SK-N-SH (cell line): ENCODE measurements at regions not wholly inside any gene's neighbourhood (a gene's known extent, or its start where the extent isn't known, plus 50 kb on each side); places are given as distances from the start of the nearest gene placed in this dataset.

Source experiments
- CTCF ChIA-PET: fragments of 300-600, 350-600 bp; formaldehyde crosslinking; extraction: SDS; loops from one replicate; lab custom pipeline; 2021; lab: Yijun Ruan, JAX
- POLR2A ChIA-PET: fragments of 350-600 bp; sonication (Branson Sonifier 250); formaldehyde crosslinking; extraction: SDS; loops from one replicate; lab custom pipeline; 2020; ENCODE audit warnings: antibody characterized with exemption, inconsistent platforms; lab: Yijun Ruan, JAX
- DNase-seq: peaks from one replicate; pipeline ENCODE4 v3.0.0; 2012
- H2AFZ ChIP-seq: fragments of 200-600 bp; sonication (generic); 2 replicates; pipeline ENCODE4 v1.8.1; 2016; ENCODE audit warnings: antibody characterized with exemption, mild to moderate bottlenecking, low read depth
- H3F3A ChIP-seq: fragments of 200-600 bp; sonication (generic); replicated peaks from 2 replicates; pipeline ENCODE3; 2016; ENCODE audit warnings: antibody characterized with exemption, mild to moderate bottlenecking; ENCODE audit not compliant: insufficient read depth
- H3K27ac ChIP-seq, 2 experiments: fragments of 200-500 bp in 1 of 2; fragments of 200-600 bp in 1 of 2; sonication (Bioruptor generic) in 1 of 2; sonication (generic), shearing (Covaris generic) in 1 of 2; 2 replicates each; pipeline versions ENCODE4 v1.5.1 to v1.6.1; 2014 to 2016; ENCODE audit warnings: low read depth in 2 of 2, inconsistent platforms in 1 of 2, low read length in 1 of 2, mild to moderate bottlenecking in 1 of 2, mixed read lengths in 1 of 2
- H3K27me3 ChIP-seq: fragments of 200-600 bp; sonication (generic), shearing (Covaris generic); 2 replicates; pipeline ENCODE4 v1.6.1; 2016; ENCODE audit warnings: mixed run types; ENCODE audit not compliant: insufficient read depth
- H3K36me3 ChIP-seq, 2 experiments: fragments of 200-500 bp in 1 of 2; fragments of 200-600 bp in 1 of 2; sonication (Bioruptor generic) in 1 of 2; sonication (generic) in 1 of 2; replicated peaks in 1 of 2; 2 replicates each; pipeline versions ENCODE3 to v1.5.1; 2014 to 2016; ENCODE audit warnings: low read length in 1 of 2, mild to moderate bottlenecking in 1 of 2; ENCODE audit not compliant: insufficient read depth in 2 of 2, control insufficient read depth in 1 of 2
- H3K4me1 ChIP-seq, 2 experiments: fragments of 200-500 bp in 1 of 2; fragments of 200-600 bp in 1 of 2; sonication (Bioruptor generic) in 1 of 2; sonication (generic), shearing (Covaris generic) in 1 of 2; 2 replicates each; pipeline versions ENCODE4 v1.5.1 to v1.6.1; 2014 to 2016; ENCODE audit warnings: low read depth in 1 of 2, low read length in 1 of 2, mixed run types in 1 of 2; ENCODE audit not compliant: insufficient read depth in 2 of 2, control insufficient read depth in 1 of 2
- H3K4me2 ChIP-seq: fragments of 200-600 bp; sonication (generic), shearing (Covaris generic); 2 replicates; pipeline ENCODE4 v1.6.1; 2017; ENCODE audit warnings: mixed run types
- H3K4me3 ChIP-seq, 2 experiments: fragments of 200-500 bp in 1 of 2; fragments of 200-600 bp in 1 of 2; sonication (Bioruptor generic) in 1 of 2; sonication (generic), shearing (Covaris generic) in 1 of 2; 2 replicates each; pipeline versions ENCODE4 v1.5.1 to v1.8.1; 2014 to 2016; ENCODE audit warnings: low read depth in 2 of 2, inconsistent platforms in 1 of 2, low read length in 1 of 2, mild to moderate bottlenecking in 1 of 2, mixed read lengths in 1 of 2, moderate library complexity in 1 of 2
- H3K79me2 ChIP-seq: fragments of 200-600 bp; sonication (generic); 2 replicates; pipeline ENCODE4 v1.8.1; 2017; ENCODE audit warnings: mild to moderate bottlenecking; ENCODE audit not compliant: insufficient read depth
- H3K9ac ChIP-seq: fragments of 200-600 bp; sonication (generic); 2 replicates; pipeline ENCODE4 v1.6.1; 2017; ENCODE audit warnings: mixed run types
- H3K9me2 ChIP-seq: fragments of 200-600 bp; sonication (generic); 2 replicates; pipeline ENCODE4 v1.6.1; 2017; ENCODE audit warnings: mixed run types
- H3K9me3 ChIP-seq: fragments of 200-600 bp; sonication (generic); 2 replicates; pipeline ENCODE4 v1.6.1; 2017; ENCODE audit warnings: mixed run types, mild to moderate bottlenecking, moderate library complexity
- H4K20me1 ChIP-seq: fragments of 200-600 bp; sonication (generic); 2 replicates; pipeline ENCODE4 v1.6.1; 2017; ENCODE audit warnings: mild to moderate bottlenecking, mixed run types; ENCODE audit not compliant: insufficient read depth
- ELF1 ChIP-seq: IDR thresholded peaks from 2 replicates; pipeline ENCODE4 v1.4.0; 2012
- EZH2phosphoT487 ChIP-seq: fragments of 200-600 bp; sonication (generic); IDR thresholded peaks from 2 replicates; pipeline ENCODE4 v1.6.1; 2017; ENCODE audit warnings: low read depth, mixed run types, mild to moderate bottlenecking, antibody characterized with exemption, moderate library complexity, borderline replicate concordance
- FOXJ3 ChIP-seq: sonication (generic); formaldehyde crosslinking; IDR thresholded peaks from 2 replicates; pipeline ENCODE4 v1.5.1; 2020; ENCODE audit warnings: mild to moderate bottlenecking, missing genetic modification reagents
- MEF2A ChIP-seq: IDR thresholded peaks from 2 replicates; pipeline ENCODE4 v1.4.0; 2012; ENCODE audit warnings: low read depth, borderline replicate concordance
- MXI1 ChIP-seq: IDR thresholded peaks from 2 replicates; pipeline ENCODE4 v1.6.1; 2012; ENCODE audit warnings: mild to moderate bottlenecking, low read depth, low read length, improper control_type of control experiment
- RAD21 ChIP-seq: IDR thresholded peaks from 2 replicates; pipeline ENCODE4 v1.6.1; 2012; ENCODE audit warnings: mild to moderate bottlenecking, low read length
- RXRA ChIP-seq: IDR thresholded peaks from 2 replicates; pipeline ENCODE4 v1.4.0; 2012; ENCODE audit warnings: low read depth, mild to moderate bottlenecking, borderline replicate concordance
- SIN3A ChIP-seq: IDR thresholded peaks from 2 replicates; pipeline ENCODE4 v1.6.1; 2012; ENCODE audit warnings: low read depth, mild to moderate bottlenecking, low read length, moderate library complexity, borderline replicate concordance
- SMC3 ChIP-seq: IDR thresholded peaks from 2 replicates; pipeline ENCODE4 v1.6.1; 2012; ENCODE audit warnings: low read depth, low read length, improper control_type of control experiment
- YY1 ChIP-seq: IDR thresholded peaks from 2 replicates; pipeline ENCODE4 v1.4.0; 2012; ENCODE audit warnings: low read depth, mild to moderate bottlenecking
- WGBS: methylation state at CpG from one replicate; pipeline ENCODE4 v1.1.6; 2017; ENCODE audit warnings: low lambda C conversion rate; 5-methylcytosine and 5-hydroxymethylcytosine counted together
- TF ChIP-seq, protein P1 (sequence below): fragments of 200-600 bp; sonication (generic); IDR thresholded peaks from 2 replicates; pipeline ENCODE4 v1.6.1; 2017; ENCODE audit warnings: antibody characterized with exemption, mild to moderate bottlenecking, moderate library complexity
- TF ChIP-seq, protein P2 (sequence below): IDR thresholded peaks from 2 replicates; pipeline ENCODE4 v1.4.0; 2012; ENCODE audit warnings: low read depth, borderline replicate concordance
- TF ChIP-seq, protein P3 (sequence below): IDR thresholded peaks from 2 replicates; pipeline ENCODE4 v1.4.0; 2012; ENCODE audit warnings: low read depth, borderline replicate concordance
- TF ChIP-seq, protein P4 (sequence below): IDR thresholded peaks from 2 replicates; pipeline ENCODE4 v1.6.1; 2012; ENCODE audit warnings: mild to moderate bottlenecking, low read depth, low read length, moderate library complexity
- TF ChIP-seq, protein P5 (sequence below): IDR thresholded peaks from 2 replicates; pipeline ENCODE4; 2012

DNA sequence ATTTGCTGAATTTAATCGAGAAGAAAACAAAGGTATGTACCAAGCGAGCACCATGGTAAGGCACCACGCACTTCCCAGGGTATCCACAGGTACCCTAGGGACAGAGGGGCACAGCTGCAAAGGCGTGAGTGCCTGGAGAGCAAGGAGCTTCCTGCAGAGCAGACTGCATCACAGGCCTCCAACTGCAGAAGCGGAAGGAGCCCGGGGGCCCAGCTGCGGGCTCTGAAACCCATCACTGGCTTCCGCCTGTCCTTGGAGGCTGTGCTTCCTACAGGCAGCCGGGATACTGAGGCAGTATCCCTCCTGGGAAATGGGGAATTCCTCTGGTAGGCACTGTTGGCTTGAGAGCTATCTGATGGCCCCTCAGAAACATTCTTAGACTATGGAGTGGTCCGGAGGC is 217.4 kb upstream of the GMDS start:
- H3K36me3 ChIP-seq = no peaks in the 10 kb centered on the region
- H3K79me2 ChIP-seq = no peaks in the 10 kb centered on the region
- POLR2A ChIA-PET = no interaction called here
- CTCF ChIA-PET = no interaction called here
- H3K9me3 ChIP-seq = no peaks in the 10 kb centered on the region
- no peak overlapping the region for H3K4me2 ChIP-seq
- no peak overlapping the region for H3K9ac ChIP-seq
- H3K4me1 ChIP-seq = no peaks in the 10 kb centered on the region; a peak in 1 of 4 replicates
- peaks cover 12% of the 10 kb centered on the region; the same call in 1 of the 2 replicates for H3K27me3 ChIP-seq
- TF ChIP-seq ELF1 = no peak
- TF ChIP-seq, protein P1, sequence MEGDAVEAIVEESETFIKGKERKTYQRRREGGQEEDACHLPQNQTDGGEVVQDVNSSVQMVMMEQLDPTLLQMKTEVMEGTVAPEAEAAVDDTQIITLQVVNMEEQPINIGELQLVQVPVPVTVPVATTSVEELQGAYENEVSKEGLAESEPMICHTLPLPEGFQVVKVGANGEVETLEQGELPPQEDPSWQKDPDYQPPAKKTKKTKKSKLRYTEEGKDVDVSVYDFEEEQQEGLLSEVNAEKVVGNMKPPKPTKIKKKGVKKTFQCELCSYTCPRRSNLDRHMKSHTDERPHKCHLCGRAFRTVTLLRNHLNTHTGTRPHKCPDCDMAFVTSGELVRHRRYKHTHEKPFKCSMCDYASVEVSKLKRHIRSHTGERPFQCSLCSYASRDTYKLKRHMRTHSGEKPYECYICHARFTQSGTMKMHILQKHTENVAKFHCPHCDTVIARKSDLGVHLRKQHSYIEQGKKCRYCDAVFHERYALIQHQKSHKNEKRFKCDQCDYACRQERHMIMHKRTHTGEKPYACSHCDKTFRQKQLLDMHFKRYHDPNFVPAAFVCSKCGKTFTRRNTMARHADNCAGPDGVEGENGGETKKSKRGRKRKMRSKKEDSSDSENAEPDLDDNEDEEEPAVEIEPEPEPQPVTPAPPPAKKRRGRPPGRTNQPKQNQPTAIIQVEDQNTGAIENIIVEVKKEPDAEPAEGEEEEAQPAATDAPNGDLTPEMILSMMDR = no peak
- TF ChIP-seq YY1 = no peak
- no peak for TF ChIP-seq FOXJ3
- TF ChIP-seq, all 33 proteins: peak for 0
- H3F3A ChIP-seq = no peaks in the 10 kb centered on the region
- no peaks in the 10 kb centered on the region for H3K9me2 ChIP-seq
- no peak overlapping the region for H3K27ac ChIP-seq
- H4K20me1 ChIP-seq = no peaks in the 10 kb centered on the region
- H2AFZ ChIP-seq = no peak overlapping the region
- DNase-seq = no peak
- H3K4me3 ChIP-seq = no peak overlapping the region
- 25% methylated on average over 4 of the region's 10 CpGs for WGBS

DNA sequence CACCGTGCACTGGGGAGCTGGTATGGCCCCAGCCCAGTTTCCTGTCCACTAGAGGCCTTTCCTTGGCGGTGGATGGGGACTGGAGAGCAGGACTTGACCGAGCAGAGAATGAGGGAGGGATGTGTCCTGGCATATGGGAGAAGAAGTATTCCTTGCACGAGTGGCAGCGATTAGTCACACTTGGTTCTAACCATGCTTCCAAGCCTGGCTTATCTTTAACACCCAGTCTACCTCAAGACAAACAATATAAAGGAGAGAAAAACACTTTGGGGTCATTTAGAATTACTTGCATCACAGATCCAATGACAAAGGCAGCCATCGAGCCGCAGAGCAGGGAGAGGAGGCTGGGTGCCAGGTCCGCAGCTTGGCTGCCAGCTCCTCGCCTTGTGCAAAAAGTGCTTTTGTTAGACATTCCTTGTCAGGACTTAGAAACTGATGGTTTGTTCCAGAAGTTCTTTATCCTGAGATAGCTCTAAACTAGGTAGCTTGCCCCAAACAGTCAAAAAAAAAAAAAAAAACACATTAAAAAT is 214.9 kb upstream of the GMDS start:
- no peaks in the 10 kb centered on the region for H3K9me2 ChIP-seq
- no peaks in the 10 kb centered on the region for H3K79me2 ChIP-seq
- H3K27ac ChIP-seq = no peak overlapping the region
- WGBS = 50% methylated on average over 9 of the region's 9 CpGs
- peaks cover 0 to 2% of the 10 kb centered on the region in 2 experiments; a peak in 1 of 4 replicates for H3K4me1 ChIP-seq
- POLR2A ChIA-PET = no interaction called here
- DNase-seq = no peak
- no peak overlapping the region for H3K9ac ChIP-seq
- TF ChIP-seq, protein P2, sequence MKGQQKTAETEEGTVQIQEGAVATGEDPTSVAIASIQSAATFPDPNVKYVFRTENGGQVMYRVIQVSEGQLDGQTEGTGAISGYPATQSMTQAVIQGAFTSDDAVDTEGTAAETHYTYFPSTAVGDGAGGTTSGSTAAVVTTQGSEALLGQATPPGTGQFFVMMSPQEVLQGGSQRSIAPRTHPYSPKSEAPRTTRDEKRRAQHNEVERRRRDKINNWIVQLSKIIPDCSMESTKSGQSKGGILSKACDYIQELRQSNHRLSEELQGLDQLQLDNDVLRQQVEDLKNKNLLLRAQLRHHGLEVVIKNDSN = no peak
- TF ChIP-seq SMC3 = no peak
- TF ChIP-seq FOXJ3 = no peak
- no peak for TF ChIP-seq MXI1
- TF ChIP-seq RAD21 = no peak
- TF ChIP-seq SIN3A = no peak
- TF ChIP-seq, protein P3, sequence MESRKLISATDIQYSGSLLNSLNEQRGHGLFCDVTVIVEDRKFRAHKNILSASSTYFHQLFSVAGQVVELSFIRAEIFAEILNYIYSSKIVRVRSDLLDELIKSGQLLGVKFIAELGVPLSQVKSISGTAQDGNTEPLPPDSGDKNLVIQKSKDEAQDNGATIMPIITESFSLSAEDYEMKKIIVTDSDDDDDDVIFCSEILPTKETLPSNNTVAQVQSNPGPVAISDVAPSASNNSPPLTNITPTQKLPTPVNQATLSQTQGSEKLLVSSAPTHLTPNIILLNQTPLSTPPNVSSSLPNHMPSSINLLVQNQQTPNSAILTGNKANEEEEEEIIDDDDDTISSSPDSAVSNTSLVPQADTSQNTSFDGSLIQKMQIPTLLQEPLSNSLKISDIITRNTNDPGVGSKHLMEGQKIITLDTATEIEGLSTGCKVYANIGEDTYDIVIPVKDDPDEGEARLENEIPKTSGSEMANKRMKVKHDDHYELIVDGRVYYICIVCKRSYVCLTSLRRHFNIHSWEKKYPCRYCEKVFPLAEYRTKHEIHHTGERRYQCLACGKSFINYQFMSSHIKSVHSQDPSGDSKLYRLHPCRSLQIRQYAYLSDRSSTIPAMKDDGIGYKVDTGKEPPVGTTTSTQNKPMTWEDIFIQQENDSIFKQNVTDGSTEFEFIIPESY = no peak
- no peak for TF ChIP-seq ELF1
- TF ChIP-seq, protein P4, sequence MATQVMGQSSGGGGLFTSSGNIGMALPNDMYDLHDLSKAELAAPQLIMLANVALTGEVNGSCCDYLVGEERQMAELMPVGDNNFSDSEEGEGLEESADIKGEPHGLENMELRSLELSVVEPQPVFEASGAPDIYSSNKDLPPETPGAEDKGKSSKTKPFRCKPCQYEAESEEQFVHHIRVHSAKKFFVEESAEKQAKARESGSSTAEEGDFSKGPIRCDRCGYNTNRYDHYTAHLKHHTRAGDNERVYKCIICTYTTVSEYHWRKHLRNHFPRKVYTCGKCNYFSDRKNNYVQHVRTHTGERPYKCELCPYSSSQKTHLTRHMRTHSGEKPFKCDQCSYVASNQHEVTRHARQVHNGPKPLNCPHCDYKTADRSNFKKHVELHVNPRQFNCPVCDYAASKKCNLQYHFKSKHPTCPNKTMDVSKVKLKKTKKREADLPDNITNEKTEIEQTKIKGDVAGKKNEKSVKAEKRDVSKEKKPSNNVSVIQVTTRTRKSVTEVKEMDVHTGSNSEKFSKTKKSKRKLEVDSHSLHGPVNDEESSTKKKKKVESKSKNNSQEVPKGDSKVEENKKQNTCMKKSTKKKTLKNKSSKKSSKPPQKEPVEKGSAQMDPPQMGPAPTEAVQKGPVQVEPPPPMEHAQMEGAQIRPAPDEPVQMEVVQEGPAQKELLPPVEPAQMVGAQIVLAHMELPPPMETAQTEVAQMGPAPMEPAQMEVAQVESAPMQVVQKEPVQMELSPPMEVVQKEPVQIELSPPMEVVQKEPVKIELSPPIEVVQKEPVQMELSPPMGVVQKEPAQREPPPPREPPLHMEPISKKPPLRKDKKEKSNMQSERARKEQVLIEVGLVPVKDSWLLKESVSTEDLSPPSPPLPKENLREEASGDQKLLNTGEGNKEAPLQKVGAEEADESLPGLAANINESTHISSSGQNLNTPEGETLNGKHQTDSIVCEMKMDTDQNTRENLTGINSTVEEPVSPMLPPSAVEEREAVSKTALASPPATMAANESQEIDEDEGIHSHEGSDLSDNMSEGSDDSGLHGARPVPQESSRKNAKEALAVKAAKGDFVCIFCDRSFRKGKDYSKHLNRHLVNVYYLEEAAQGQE = no peak
- TF ChIP-seq EZH2phosphoT487 = no peak
- no peak for TF ChIP-seq RXRA
- TF ChIP-seq MEF2A = no peak
- TF ChIP-seq, protein P5, sequence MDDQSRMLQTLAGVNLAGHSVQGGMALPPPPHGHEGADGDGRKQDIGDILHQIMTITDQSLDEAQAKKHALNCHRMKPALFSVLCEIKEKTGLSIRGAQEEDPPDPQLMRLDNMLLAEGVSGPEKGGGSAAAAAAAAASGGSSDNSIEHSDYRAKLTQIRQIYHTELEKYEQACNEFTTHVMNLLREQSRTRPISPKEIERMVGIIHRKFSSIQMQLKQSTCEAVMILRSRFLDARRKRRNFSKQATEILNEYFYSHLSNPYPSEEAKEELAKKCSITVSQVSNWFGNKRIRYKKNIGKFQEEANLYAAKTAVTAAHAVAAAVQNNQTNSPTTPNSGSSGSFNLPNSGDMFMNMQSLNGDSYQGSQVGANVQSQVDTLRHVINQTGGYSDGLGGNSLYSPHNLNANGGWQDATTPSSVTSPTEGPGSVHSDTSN = no peak
- no peak overlapping the region for H3K4me2 ChIP-seq
- H3K9me3 ChIP-seq = no peaks in the 10 kb centered on the region
- CTCF ChIA-PET = interaction anchor here (0.9 to 1.6 kb wide), 2 partner anchors 11 to 290 kb away, joined by 3 to 5 read pairs; partner anchors contain the start of gene MYLK4
- no peaks in the 10 kb centered on the region; the same call in 1 of the 2 replicates for H3K27me3 ChIP-seq
- H4K20me1 ChIP-seq = no peaks in the 10 kb centered on the region
- no peak overlapping the region for H3K4me3 ChIP-seq
- H2AFZ ChIP-seq = no peak overlapping the region
- H3K36me3 ChIP-seq = no peaks in the 10 kb centered on the region
- no peaks in the 10 kb centered on the region for H3F3A ChIP-seq
